GM04503 (cell line): ENCODE measurements at regions not wholly inside any gene's neighbourhood (a gene's known extent, or its start where the extent isn't known, plus 50 kb on each side); places are given as distances from the start of the nearest gene placed in this dataset.
A peak's percentile ranks its signal among the peaks of the same experiment; 100 is the strongest.
"Not testable (repeated sequence)": the region's sequence is repeated elsewhere in the genome, so short reads cannot be mapped to it uniquely, and the experiment has no call there.

Experiments used
- DNase-seq: peaks from one replicate; pipeline ENCODE4 v3.0.0-alpha.2; 2012; ENCODE audit warnings: low read depth

DNA sequence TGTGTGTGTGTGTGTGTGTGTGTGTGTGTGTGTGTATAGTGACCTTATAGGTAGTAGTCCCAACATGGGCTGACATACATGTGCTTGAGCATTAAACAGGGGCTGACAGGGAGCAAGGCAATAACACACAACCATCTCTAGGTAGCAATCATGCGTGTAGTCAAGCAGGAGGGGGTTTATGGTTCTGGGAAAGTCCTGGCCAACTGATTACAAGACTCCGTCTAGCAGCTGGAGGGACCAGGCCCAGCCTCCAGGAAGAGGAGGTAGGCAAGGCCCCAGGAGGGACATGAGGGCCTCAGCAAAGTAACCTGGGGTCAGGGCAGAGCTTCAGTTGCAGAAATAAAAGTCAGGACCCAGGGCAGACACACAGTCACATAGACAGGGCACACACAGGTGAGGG lies 60.6 kb upstream of the E2F3 start:
- DNase-seq, result no peak

DNA sequence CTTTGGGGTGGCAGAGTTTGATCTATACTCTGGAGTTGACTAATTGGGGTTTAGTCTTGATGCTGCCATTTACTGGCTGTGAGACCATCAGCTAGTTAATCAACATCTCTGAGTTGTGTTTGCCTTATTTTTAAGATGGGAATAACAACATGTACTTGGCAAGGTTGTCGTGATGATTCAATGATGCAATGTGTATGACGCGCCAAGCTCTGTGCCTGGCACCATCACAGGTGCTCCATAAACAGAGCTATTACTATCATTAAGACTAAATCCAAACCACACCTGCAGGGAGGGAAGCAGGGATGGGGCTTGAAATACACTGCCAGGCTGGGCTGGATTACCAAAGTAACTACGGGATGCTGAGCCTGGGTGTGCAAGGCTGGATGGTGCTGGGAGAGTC lies 60.1 kb upstream of the E2F3 start:
- DNase-seq, result no peak

DNA sequence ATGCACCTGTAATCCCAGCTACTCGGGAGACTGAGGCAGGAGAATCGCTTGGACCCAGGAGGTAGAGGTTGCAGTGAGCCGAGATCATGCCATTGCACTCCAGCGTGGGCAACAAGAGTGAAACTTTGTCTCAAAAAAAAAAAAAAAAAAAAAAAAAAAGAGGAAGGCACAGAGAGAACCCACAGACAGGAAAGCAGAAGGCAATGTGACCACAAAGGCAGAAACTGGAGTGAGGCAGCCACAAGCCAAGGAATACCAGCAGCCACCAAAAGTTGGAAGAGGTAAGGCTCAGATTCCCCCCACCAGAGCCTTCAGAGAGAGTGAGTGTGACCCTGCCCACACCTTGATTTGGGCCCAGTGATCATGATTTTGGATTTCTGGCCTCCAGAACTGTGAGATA lies 54.7 kb upstream of the E2F3 start:
- not testable (repeated sequence) for DNase-seq

GRCh38 chr6:20348041-20348440 lies 53.6 kb upstream of the E2F3 start:
- DNase-seq, result no peak

GRCh38 chr6:20349225-20349624 lies 52.5 kb upstream of the E2F3 start:
- DNase-seq, result no peak

DNA sequence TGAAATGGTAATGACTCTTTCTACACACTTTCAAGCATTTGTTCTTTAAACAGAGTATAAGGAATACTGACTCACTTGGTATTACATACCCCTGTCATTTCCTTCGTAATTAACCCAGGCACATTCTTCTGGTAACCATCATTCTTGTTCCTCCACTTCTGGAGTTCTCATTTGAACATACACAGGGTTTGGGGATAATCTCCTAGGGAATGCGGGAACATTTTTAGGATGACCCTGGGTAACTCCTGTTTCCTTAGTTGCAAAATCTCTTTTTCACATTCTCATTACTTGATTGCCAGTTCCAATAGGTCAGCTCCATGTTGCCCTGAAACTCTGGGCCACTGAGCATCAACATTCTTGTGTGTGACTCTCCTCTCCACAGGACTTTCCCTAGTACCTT lies 51.5 kb upstream of the E2F3 start:
- DNase-seq, result peak; percentile 8

DNA sequence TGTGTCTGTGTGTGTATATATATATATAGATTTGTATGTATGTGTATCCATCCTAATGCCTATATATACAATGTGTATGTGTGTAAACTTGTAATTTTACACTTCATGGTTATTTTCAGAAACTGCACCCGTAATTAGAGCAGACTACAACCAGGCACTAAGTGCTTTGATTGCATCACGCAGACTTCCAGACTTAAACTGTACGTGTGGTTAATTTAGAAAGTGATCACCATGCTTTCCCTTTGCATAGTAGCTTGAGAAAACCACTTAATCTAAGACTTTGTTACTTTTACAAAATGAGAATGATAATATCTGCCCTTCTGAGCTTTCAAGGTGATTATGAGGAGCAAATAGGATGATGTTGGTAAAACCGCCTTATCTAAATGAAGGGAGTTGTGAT lies 50.1 kb upstream of the E2F3 start:
- no peak for DNase-seq
